ENCODE measurements at regions not wholly inside any gene's neighbourhood (a gene's known extent, or its start where the extent isn't known, plus 50 kb on each side); places are given as distances from the start of the nearest gene placed in this dataset.
A peak's percentile ranks its signal among the peaks of the same experiment; 100 is the strongest.
"Not testable (repeated sequence)": the region's sequence is repeated elsewhere in the genome, so short reads cannot be mapped to it uniquely, and the experiment has no call there.

DNA sequence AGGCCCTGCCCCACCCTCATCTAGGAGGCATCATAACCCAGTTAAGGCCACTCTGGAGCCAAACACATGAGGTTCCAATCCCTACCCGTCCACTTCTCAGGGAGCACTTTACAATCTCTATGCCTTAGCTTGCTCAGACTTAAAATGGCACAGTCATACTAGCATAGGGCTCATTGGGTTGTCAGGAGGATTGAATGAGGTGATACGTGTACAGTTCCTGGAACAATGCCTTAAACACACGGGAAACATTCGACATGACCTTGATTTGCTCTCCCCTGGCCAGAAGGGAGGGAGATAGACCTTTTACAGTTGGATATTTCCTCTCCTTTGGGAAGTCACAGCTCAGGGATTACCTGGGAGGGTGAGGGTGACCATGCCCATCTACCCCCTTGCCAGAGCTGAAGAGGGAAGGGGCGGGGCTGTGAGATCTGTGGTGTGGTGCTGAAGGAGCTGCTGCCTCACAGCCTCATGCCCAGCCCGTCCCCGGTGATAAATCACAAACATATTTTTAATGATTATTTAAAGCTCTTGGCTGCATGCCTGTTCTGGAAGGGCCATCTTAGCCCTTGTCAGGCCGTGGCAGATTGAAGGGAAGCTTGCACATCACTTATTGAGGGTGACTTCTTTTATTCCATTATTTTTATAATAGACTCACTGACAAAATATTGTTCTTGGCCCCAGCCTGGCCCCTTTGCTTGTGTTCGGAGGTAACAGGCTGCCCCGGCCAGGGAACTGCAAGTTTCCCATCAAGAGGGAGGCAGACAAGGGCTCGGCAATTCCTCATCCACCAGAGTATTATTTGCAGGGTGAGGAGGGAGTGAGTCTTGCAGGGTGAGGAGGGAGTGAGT, 83.4 kb downstream of the FOXD2 start:
- ATAC-seq (no peak), DNase-seq (ENCODE audit: low spot score) (peak; percentile 21)

- ATAC-seq (peak; percentile 80), DNase-seq (ENCODE audit: low spot score) (peak; percentile 84)
These were observed 85.3 kb downstream of the FOXD2 start for GRCh38 chr1:47522935-47523834.

GRCh38 chr1:47523835-47524215, 86.0 kb downstream of the FOXD2 start:
- DNase-seq (ENCODE audit: low spot score): no peak
- peak; percentile 8 for ATAC-seq

DNA sequence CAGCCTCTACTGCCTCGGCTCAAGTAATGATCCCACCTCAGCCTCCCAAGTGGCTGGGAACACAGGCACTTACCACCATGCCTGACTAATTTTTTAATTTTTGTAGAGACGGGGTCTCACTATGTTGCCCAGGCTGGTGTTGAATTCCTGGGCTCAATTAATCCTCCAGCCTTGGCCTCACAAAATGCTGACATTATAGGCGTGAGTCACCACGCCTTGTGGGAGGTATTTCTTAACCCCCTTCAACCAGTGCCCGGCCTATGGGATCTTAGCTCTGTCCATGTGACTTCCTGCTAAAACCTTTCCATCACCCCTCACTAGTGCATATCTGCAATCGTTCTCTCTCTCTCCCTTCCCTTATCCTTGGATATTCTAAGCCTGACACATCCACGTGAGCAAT, 86.4 kb downstream of the FOXD2 start:
- ATAC-seq (no peak), DNase-seq (ENCODE audit: low spot score) (no peak)

GRCh38 chr1:47527653-47528272, 89.9 kb downstream of the FOXD2 start:
- DNase-seq (ENCODE audit: low spot score): peak; percentile 58
- ATAC-seq: peak; percentile 66

GRCh38 chr1:47529520-47530098, 91.8 kb downstream of the FOXD2 start:
- DNase-seq (ENCODE audit: low spot score) (no peak), ATAC-seq (no peak)

GRCh38 chr1:47532921-47533792, 95.3 kb downstream of the FOXD2 start:
- ATAC-seq (peak; percentile 47), DNase-seq (ENCODE audit: low spot score) (no peak)

- DNase-seq (ENCODE audit: low spot score): no peak
- no peak for ATAC-seq
These were observed 96.0 kb downstream of the FOXD2 start for GRCh38 chr1:47533793-47534328.

GRCh38 chr1:47534436-47534835, 96.6 kb downstream of the FOXD2 start:
- ATAC-seq: no peak
- no peak for DNase-seq (ENCODE audit: low spot score)

- DNase-seq (ENCODE audit: low spot score): no peak
- ATAC-seq: no peak
These were observed 98.8 kb downstream of the FOXD2 start for GRCh38 chr1:47536646-47537118.

DNA sequence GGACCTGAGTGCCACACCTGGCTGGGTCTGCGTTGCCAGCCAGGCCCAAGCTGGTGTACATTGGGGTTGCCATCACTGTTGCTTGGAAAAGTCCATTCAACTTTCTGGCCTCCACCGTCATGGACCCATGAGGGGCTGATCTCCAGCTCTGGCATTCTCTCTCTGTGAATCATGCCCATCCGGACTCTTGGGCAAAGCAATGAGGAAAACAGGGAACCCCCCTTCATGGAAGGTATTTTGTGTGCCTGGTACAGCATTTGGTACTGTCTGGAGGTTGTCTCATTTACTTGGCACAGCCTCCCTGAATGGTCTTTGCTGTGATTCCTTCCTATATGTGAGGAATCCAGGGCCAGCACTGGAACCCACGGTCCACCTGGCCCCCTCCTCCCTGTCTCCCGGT, 99.4 kb downstream of the FOXD2 start:
- ATAC-seq (no peak), DNase-seq (ENCODE audit: low spot score) (no peak)

GRCh38 chr1:47537966-47538365, 100.1 kb downstream of the FOXD2 start:
- DNase-seq (ENCODE audit: low spot score): no peak
- no peak for ATAC-seq

GRCh38 chr1:47538530-47538929, 100.7 kb downstream of the FOXD2 start:
- not testable (repeated sequence) for ATAC-seq; DNase-seq (ENCODE audit: low spot score)

DNA sequence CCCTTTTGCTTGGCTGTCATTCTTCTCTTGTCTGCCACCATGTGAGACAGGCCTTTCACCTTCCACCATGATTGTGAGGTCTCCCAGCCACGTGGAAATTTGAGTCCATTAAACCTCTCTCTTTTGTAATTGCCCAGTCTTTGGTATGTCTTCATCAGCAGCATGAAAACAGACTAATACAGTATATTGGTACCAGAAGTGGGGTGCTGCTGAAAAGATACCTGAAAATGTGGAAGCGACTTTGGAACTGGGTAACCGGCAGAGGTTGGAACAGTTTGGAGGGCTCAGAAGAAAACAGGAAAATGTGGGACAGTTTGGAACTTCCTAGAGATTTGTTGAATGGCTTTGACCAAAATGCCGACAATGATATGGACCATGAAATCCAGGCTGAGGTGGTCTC, 103.9 kb downstream of the FOXD2 start:
- not testable (repeated sequence) for ATAC-seq; DNase-seq (ENCODE audit: low spot score)

DNA sequence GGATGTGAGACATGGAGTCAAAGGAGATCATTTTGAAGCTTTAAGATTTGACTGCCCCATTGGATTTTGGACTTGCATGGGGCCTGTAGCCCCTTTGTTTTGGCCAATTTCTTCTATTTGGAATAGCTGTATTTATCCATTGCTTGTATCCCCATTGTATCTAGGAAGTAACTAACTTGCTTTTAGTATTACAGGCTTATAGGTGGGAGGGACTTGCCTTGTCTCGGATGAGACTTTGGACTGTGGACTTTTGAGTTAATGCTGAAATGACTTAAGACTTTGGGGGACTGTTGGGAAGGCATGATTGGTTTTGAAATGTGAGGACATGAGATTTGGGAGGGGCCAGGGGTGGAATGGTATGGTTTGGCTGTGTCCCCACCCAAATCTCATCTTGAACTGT, 105.2 kb downstream of the FOXD2 start:
- DNase-seq (ENCODE audit: low spot score); ATAC-seq: not testable (repeated sequence)

GRCh38 chr1:47545912-47546483, 108.2 kb downstream of the FOXD2 start:
- ATAC-seq (no peak), DNase-seq (ENCODE audit: low spot score) (no peak)

DNA sequence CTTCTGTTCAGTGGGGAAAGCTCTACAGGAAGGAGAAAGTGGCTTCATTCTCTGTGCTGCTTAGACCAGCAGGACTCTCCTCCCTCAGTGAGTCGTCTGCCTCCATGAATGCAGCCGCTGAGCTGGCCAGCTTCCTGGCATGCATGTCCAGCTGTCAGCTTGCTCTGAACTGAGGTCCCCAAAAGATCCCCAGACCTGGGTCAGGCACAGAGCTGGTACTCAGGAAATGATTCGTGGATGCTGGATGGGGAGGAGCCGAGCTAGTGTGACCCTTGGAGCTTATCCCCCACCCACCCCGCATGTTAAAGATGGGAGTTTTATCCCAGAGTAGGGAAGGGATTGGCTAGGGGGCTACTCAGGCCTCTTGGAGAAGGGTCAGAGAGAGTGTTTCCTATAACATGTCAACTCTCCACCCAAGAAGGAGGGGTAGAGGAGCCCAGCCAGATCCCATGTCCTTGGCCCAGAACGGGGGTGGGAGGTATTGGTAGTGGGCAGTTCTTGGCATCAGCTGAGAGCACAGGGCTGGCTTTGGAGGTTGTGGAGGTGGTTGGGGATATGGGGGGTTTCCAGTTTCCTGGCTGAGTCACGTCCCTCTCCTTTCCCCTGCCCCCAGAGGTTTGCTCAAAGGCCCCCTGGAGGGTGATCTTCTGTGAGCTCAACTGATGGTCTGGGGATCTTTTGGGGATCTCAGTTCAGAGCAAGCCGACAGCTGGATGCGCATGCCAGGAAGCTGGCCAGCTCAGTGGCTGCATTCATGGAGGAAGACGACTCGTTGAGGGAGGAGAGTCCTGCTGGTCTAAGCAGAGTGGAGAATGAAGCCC, 110.1 kb downstream of the FOXD2 start:
- no peak for ATAC-seq

DNA sequence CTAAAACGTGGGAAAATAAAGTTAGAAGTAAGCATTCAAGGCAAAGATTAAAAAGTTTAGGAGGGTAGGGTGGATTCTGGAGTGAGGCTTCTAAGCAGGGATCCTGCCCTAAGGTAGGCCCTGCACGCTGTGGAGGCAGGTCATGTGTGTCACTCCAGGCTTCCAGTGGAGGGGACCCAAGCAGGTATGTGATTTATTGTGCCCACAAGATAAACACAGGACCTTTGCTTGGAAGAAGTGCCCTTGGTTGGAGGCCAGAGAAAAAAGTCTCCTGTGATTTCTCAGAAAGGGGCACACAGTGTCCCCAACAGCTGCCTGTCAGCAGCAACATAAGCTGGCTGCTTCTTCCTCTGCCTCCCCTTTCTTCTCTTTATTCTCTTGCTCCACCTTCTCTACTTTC, 110.8 kb downstream of the FOXD2 start:
- DNase-seq (ENCODE audit: low spot score) (no peak), ATAC-seq (no peak)

More for the DNA sequence above, 110.1 kb downstream of the FOXD2 start:
- no peak for DNase-seq (ENCODE audit: low spot score)
